ENCODE measurements at regions not wholly inside any gene's neighbourhood (a gene's known extent, or its start where the extent isn't known, plus 50 kb on each side); places are given as distances from the start of the nearest gene placed in this dataset.

DNA sequence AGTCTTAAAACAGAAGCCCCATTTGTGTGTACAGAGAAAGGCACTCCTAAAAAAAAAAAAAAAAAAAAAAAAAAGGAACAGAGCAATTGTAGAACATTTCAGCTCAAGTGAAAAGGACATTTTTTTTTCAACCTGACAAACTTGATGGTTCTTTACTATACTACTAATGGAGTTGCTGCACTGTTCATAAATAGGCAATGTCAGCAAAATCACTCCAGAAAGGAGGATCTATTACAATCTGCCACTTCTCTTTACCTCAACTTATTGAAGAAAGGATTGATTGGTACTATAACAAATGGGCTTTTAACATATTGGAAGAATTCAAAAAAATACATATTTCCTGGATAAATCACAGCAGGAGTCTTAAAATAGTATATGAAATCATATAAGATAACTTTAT, 1517.7 kb downstream of the SLITRK1 start:
- no peak for TF ChIP-seq EZH2phosphoT487 (IDR thresholded peaks at IDR 0.05; ENCODE audit: borderline replicate concordance, low read length)
- TF ChIP-seq, protein P1, sequence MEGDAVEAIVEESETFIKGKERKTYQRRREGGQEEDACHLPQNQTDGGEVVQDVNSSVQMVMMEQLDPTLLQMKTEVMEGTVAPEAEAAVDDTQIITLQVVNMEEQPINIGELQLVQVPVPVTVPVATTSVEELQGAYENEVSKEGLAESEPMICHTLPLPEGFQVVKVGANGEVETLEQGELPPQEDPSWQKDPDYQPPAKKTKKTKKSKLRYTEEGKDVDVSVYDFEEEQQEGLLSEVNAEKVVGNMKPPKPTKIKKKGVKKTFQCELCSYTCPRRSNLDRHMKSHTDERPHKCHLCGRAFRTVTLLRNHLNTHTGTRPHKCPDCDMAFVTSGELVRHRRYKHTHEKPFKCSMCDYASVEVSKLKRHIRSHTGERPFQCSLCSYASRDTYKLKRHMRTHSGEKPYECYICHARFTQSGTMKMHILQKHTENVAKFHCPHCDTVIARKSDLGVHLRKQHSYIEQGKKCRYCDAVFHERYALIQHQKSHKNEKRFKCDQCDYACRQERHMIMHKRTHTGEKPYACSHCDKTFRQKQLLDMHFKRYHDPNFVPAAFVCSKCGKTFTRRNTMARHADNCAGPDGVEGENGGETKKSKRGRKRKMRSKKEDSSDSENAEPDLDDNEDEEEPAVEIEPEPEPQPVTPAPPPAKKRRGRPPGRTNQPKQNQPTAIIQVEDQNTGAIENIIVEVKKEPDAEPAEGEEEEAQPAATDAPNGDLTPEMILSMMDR (conservative IDR thresholded peaks at IDR 0.05; ENCODE audit: low read depth, low read length) = no peak
- no peak for TF ChIP-seq EZH2 (IDR thresholded peaks at IDR 0.05; ENCODE audit: low read length, unreplicated experiment)
- no TSS peak for BruUV-seq (replicated peaks)
- H3K79me2 ChIP-seq (ENCODE audit: low read length) = no peaks in the 10 kb centered on the region
- H3K9ac ChIP-seq (ENCODE audit: low read length) = no peak overlapping the region
- H2AFZ ChIP-seq (ENCODE audit: low read length) = no peak overlapping the region
- H3K9me3 ChIP-seq (ENCODE audit: low read length) = no peaks in the 10 kb centered on the region
- no peak overlapping the region for H3K27ac ChIP-seq (ENCODE audit: low read length)
- H3K4me3 ChIP-seq (ENCODE audit: low read length) = no peak overlapping the region
- H3K9me2 ChIP-seq (replicated peaks; ENCODE audit: low read length) = no peaks in the 10 kb centered on the region
- intact Hi-C loops (cut with micrococcal nuclease) = loop anchor here (10.0 kb wide), 2 partner anchors 60 to 1580 kb away; no protein-coding TSS in a partner anchor
- POLR2A ChIA-PET (ENCODE audit: unreplicated experiment) = no interaction called here
- H3F3A ChIP-seq (ENCODE audit: low read length, unreplicated experiment) = no peaks in the 10 kb centered on the region
- H3K36me3 ChIP-seq (ENCODE audit: low read depth, low read length) = no peaks in the 10 kb centered on the region
- ATAC-seq (no peak), DNase-seq (no peak)
- H3K27me3 ChIP-seq (ENCODE audit: low read length) = no peaks in the 10 kb centered on the region
- H4K20me1 ChIP-seq (ENCODE audit: low read length) = no peaks in the 10 kb centered on the region
- no peaks in the 10 kb centered on the region for H3K4me1 ChIP-seq (ENCODE audit: insufficient read depth, low read length)
- no peak overlapping the region for H3K4me2 ChIP-seq (ENCODE audit: low read length)
- CTCF ChIA-PET = no interaction called here

DNA sequence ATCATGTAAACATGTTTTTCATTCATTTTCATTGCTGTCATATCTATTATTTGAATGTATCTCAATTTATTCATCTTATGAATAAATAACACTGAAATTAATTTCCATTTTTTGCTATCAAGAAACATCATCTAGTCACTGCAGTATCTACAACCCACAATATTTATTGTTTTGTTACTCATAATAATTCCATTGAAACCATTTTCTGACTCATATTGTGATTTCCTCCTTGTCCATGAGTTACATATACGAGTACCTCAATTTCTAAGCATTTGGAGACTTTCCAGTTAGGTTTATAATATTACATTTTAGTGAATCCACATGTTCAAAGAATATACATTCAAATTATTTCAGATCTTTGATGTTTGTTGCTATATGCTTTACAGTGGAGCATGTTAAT, 1524.0 kb downstream of the SLITRK1 start:
- Histone ChIP-seq H3K36me3 (ENCODE audit: low read depth, low read length) (no peaks in the 10 kb centered on the region), H4K20me1 (ENCODE audit: low read length) (no peaks in the 10 kb centered on the region), H3K4me3 (ENCODE audit: low read length) (no peak overlapping the region), H3F3A (ENCODE audit: low read length, unreplicated experiment) (no peaks in the 10 kb centered on the region), H3K4me1 (ENCODE audit: insufficient read depth, low read length) (peaks cover 11% of the 10 kb centered on the region), H2AFZ (ENCODE audit: low read length) (no peak overlapping the region), H3K27ac (ENCODE audit: low read length) (no peak overlapping the region), H3K9ac (ENCODE audit: low read length) (no peak overlapping the region), H3K9me3 (ENCODE audit: low read length) (no peaks in the 10 kb centered on the region), H3K79me2 (ENCODE audit: low read length) (no peaks in the 10 kb centered on the region), H3K27me3 (ENCODE audit: low read length) (no peaks in the 10 kb centered on the region), H3K4me2 (ENCODE audit: low read length) (no peak overlapping the region), H3K9me2 (replicated peaks; ENCODE audit: low read length) (no peaks in the 10 kb centered on the region)
- ATAC-seq (peak; percentile 71), DNase-seq (peak; percentile 55)
- intact Hi-C loops (cut with micrococcal nuclease) = no loop called here
- TF ChIP-seq EZH2phosphoT487 (IDR thresholded peaks at IDR 0.05; ENCODE audit: borderline replicate concordance, low read length) (no peak), EZH2 (IDR thresholded peaks at IDR 0.05; ENCODE audit: low read length, unreplicated experiment) (no peak)
- TF ChIP-seq, protein P1 (conservative IDR thresholded peaks at IDR 0.05; ENCODE audit: low read depth, low read length) = no peak
- POLR2A ChIA-PET (ENCODE audit: unreplicated experiment) = no interaction called here
- CTCF ChIA-PET = no interaction called here
- no TSS peak for BruUV-seq (replicated peaks)

DNA sequence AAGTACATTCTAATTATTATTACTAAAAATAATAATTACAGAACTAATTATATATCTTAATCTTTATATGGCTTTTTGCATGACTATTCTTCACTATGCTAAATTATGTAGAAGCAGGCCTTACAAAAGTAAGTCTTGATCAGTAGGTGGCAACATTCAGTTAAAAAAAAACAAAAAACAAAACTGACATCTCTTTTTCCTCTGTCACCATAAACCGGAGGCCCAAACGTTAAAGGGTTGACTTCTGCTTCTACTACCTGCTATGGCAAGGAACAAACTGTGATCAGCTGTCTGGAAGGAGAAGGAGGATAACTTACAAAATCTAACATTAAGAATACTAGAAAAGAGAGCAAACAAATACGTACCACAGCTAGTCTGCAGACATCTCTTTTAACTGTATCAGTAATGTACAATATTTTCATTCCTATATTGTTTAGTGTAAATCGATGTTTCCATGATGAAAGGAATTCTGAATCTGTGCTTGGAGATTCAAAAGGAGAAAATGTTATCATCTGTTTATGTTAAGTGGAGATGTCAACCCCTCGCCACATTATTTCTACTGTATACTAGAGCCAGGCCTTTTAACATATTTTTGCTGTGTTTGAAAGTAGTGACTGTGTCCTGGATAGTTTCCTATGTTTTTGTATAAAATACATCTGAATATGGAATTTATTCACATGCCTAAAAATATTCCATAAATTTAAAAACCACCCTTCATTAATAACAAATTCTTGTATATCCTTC, 1525.4 kb downstream of the SLITRK1 start:
- no TSS peak for BruUV-seq (replicated peaks)
- ChIA-PET CTCF (no interaction called here), POLR2A (ENCODE audit: unreplicated experiment) (no interaction called here)
- Histone ChIP-seq H2AFZ (ENCODE audit: low read length) (no peak overlapping the region), H3K4me1 (ENCODE audit: insufficient read depth, low read length) (peaks cover 11% of the 10 kb centered on the region), H3K79me2 (ENCODE audit: low read length) (no peaks in the 10 kb centered on the region), H3K36me3 (ENCODE audit: low read depth, low read length) (no peaks in the 10 kb centered on the region), H3K9me3 (ENCODE audit: low read length) (no peaks in the 10 kb centered on the region), H3K27me3 (ENCODE audit: low read length) (no peaks in the 10 kb centered on the region), H3K4me3 (ENCODE audit: low read length) (no peak overlapping the region), H4K20me1 (ENCODE audit: low read length) (no peaks in the 10 kb centered on the region), H3K9ac (ENCODE audit: low read length) (no peak overlapping the region), H3K4me2 (ENCODE audit: low read length) (no peak overlapping the region), H3K9me2 (replicated peaks; ENCODE audit: low read length) (no peaks in the 10 kb centered on the region), H3F3A (ENCODE audit: low read length, unreplicated experiment) (no peaks in the 10 kb centered on the region), H3K27ac (ENCODE audit: low read length) (no peak overlapping the region)
- peak; percentile 21 for DNase-seq
- ATAC-seq = no peak
- intact Hi-C loops (cut with micrococcal nuclease) = no loop called here
- TF ChIP-seq EZH2phosphoT487 (IDR thresholded peaks at IDR 0.05; ENCODE audit: borderline replicate concordance, low read length) = no peak
- no peak for TF ChIP-seq EZH2 (IDR thresholded peaks at IDR 0.05; ENCODE audit: low read length, unreplicated experiment)
- TF ChIP-seq, protein P1 (conservative IDR thresholded peaks at IDR 0.05; ENCODE audit: low read depth, low read length) = peak; percentile 26; the same call in 1 of the 2 replicates
